ENCODE measurements at regions not wholly inside any gene's neighbourhood (a gene's known extent, or its start where the extent isn't known, plus 50 kb on each side); places are given as distances from the start of the nearest gene placed in this dataset.

DNA sequence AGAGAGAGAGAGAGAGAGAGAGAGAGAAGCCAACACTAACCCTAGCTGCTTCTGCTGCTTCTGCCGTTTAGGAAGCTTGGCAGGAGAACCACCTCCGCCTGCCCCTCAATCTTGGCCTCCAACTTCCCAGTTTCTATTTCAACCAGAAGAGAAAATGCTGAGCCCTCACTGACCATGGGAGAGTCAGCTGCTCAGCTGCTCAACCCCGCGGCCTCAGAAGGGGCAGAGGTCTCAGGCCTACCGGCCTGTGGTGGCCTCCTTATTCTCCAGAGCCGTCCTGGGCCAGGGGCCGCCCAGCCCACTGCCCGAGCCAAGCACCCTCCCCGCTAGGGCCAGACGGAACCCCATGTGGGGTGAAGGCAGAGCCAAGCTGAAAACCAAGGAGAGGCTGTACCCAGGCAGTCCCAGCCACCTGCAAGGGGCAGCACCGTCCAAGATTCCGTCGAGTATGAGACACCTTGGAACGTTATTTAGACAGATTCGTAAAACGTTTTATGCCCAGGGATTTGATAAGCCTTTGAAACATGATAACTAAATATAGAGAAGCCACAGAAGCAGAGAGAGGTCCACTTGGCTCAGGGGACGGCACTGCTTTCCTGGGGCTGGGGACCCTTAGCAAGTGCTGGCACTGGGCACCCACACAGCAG lies 116.6 kb downstream of the DLL1 start:
- DNase-seq (ENCODE audit: low read depth): no peak
- in situ Hi-C loops (cut with HindIII; ENCODE audit: low sequenced_read_pairs): no loop called here
- no peak overlapping the region for H3K4me3 ChIP-seq (ENCODE audit: low read depth, low read length)
- TF ChIP-seq CTCF (IDR thresholded peaks at IDR 0.05; ENCODE audit: low read depth, low read length, missing control alignments): no peak

GRCh38 chr6:170173335-170173881 lies 117.5 kb downstream of the DLL1 start:
- in situ Hi-C loops (cut with HindIII; ENCODE audit: low sequenced_read_pairs): no loop called here
- DNase-seq (ENCODE audit: low read depth): no peak
- TF ChIP-seq CTCF (IDR thresholded peaks at IDR 0.05; ENCODE audit: low read depth, low read length, missing control alignments): no peak
- no peak overlapping the region for H3K4me3 ChIP-seq (ENCODE audit: low read depth, low read length)

- no peak for TF ChIP-seq CTCF (IDR thresholded peaks at IDR 0.05; ENCODE audit: low read depth, low read length, missing control alignments)
- DNase-seq (ENCODE audit: low read depth): no peak
- H3K4me3 ChIP-seq (ENCODE audit: low read depth, low read length): no peak overlapping the region
- in situ Hi-C loops (cut with HindIII; ENCODE audit: low sequenced_read_pairs): no loop called here
These were observed 118.0 kb downstream of the DLL1 start for GRCh38 chr6:170172825-170173256.

GRCh38 chr6:170172392-170172791 lies 118.5 kb downstream of the DLL1 start:
- DNase-seq (ENCODE audit: low read depth): no peak
- TF ChIP-seq CTCF (IDR thresholded peaks at IDR 0.05; ENCODE audit: low read depth, low read length, missing control alignments): no peak
- no peak overlapping the region for H3K4me3 ChIP-seq (ENCODE audit: low read depth, low read length)
- in situ Hi-C loops (cut with HindIII; ENCODE audit: low sequenced_read_pairs): no loop called here

- DNase-seq (ENCODE audit: low read depth): no peak
- no peak overlapping the region for H3K4me3 ChIP-seq (ENCODE audit: low read depth, low read length)
- in situ Hi-C loops (cut with HindIII; ENCODE audit: low sequenced_read_pairs): no loop called here
- no peak for TF ChIP-seq CTCF (IDR thresholded peaks at IDR 0.05; ENCODE audit: low read depth, low read length, missing control alignments)
These were observed 123.2 kb downstream of the DLL1 start for GRCh38 chr6:170167657-170168159.

DNA sequence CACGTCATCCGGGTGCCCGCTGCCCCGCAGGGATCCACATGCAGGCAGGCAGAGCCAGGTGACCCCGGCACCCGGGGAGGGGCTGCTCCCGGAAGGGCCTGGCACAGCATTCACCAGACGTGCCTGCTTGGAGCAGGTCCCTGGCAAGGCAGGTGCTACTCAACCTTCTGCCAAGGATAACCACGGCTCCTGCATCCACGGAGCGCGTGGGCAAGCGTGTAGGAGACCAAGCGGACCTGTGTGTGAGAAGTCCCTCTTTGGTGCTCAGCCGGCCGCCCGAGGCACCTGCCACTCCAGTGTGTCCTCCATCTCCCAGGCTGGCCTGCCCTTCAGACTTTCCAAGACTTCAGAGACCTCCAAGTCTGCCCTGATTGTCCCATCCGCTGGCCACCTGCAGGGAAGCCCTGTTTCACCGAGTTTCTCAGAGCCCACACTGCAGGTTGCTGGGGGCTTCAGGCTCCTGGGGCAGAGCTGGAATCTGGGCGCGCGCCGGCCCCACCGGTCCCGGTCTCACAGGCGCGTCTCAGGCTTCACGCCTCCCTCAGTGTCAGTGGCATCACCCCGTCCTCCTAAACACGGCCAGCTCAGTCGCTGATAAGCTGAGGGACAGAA lies 124.3 kb downstream of the DLL1 start:
- in situ Hi-C loops (cut with HindIII; ENCODE audit: low sequenced_read_pairs): no loop called here
- H3K4me3 ChIP-seq (ENCODE audit: low read depth, low read length): no peak overlapping the region
- TF ChIP-seq CTCF (IDR thresholded peaks at IDR 0.05; ENCODE audit: low read depth, low read length, missing control alignments): no peak
- no peak for DNase-seq (ENCODE audit: low read depth)

Data from astrocyte of the cerebellum (primary cell).